Neuronal stem cell (in vitro differentiated cells): ENCODE measurements at regions not wholly inside any gene's neighbourhood (a gene's known extent, or its start where the extent isn't known, plus 50 kb on each side); places are given as distances from the start of the nearest gene placed in this dataset.
"Not testable (repeated sequence)": the region's sequence is repeated elsewhere in the genome, so short reads cannot be mapped to it uniquely, and the experiment has no call there.

Experiments used
- DNase-seq: peaks from one replicate; pipeline ENCODE4 v3.0.0-alpha.2; 2013; ENCODE audit warnings: low spot score
- H2AFZ ChIP-seq: one replicate; pipeline ENCODE4 v1.6.1; 2013; ENCODE audit warnings: mild to moderate bottlenecking, low read length, inconsistent platforms
- H2AK5ac ChIP-seq: 2 replicates; pipeline ENCODE4 v1.6.1; 2013; ENCODE audit warnings: low read depth, mild to moderate bottlenecking, inconsistent platforms, low read length, moderate library complexity, mixed read lengths
- H2BK120ac ChIP-seq: 2 replicates; pipeline ENCODE4 v1.6.1; 2013; ENCODE audit warnings: low read depth, mild to moderate bottlenecking, inconsistent platforms, low read length, moderate library complexity, mixed read lengths
- H2BK12ac ChIP-seq: one replicate; pipeline ENCODE4 v1.6.1; 2013; ENCODE audit warnings: low read length, inconsistent platforms
- H2BK15ac ChIP-seq: 2 replicates; pipeline ENCODE4 v1.6.1; 2013; ENCODE audit warnings: mild to moderate bottlenecking, low read length, inconsistent platforms, mixed read lengths
- H2BK5ac ChIP-seq: one replicate; pipeline ENCODE4 v1.6.1; 2013; ENCODE audit warnings: inconsistent platforms, mild to moderate bottlenecking, low read length, moderate library complexity
- H3K14ac ChIP-seq: one replicate; pipeline ENCODE4 v1.6.1; 2013; ENCODE audit warnings: low read length, inconsistent platforms
- H3K18ac ChIP-seq: 2 replicates; pipeline ENCODE4 v1.6.1; 2013; ENCODE audit warnings: low read length, inconsistent platforms
- H3K23ac ChIP-seq: 2 replicates; pipeline ENCODE4 v1.6.1; 2013; ENCODE audit warnings: low read depth, mild to moderate bottlenecking, mixed read lengths, low read length, inconsistent platforms; ENCODE audit not compliant: poor library complexity
- H3K27ac ChIP-seq: replicated peaks from 3 replicates; pipeline ENCODE4 v1.5.1; 2013; ENCODE audit warnings: low read length, inconsistent platforms
- H3K27me3 ChIP-seq, 3 experiments: 2 replicates each; pipeline ENCODE4 v1.6.1; 2013; ENCODE audit warnings: low read length in 3 of 3, mild to moderate bottlenecking in 2 of 3, inconsistent platforms in 1 of 3, low read depth in 1 of 3, mixed read lengths in 1 of 3, moderate library complexity in 1 of 3; ENCODE audit not compliant: control insufficient read depth in 3 of 3, insufficient read depth in 3 of 3
- H3K36me3 ChIP-seq, 2 donors: replicated peaks in 1 of 2; 2 replicates each; pipeline ENCODE4 v1.6.1; 2013; ENCODE audit warnings: low read length in 2 of 2; ENCODE audit not compliant: control insufficient read depth in 2 of 2, insufficient read depth in 2 of 2
- H3K4ac ChIP-seq: 2 replicates; pipeline ENCODE4 v1.6.1; 2013; ENCODE audit warnings: inconsistent platforms, mild to moderate bottlenecking, low read length, moderate library complexity
- H3K4me1 ChIP-seq, 2 donors: 1 replicate in 1 of 2; 2 replicates in 1 of 2; pipeline ENCODE4 v1.6.1; 2013; ENCODE audit warnings: low read length in 2 of 2, low read depth in 1 of 2; ENCODE audit not compliant: control insufficient read depth in 2 of 2, insufficient read depth in 1 of 2
- H3K4me2 ChIP-seq: one replicate; pipeline ENCODE4 v1.6.1; 2013; ENCODE audit warnings: mild to moderate bottlenecking, low read length, inconsistent platforms; ENCODE audit not compliant: insufficient read depth, poor library complexity, severe bottlenecking
- H3K4me3 ChIP-seq, 2 donors: 2 replicates each; pipeline ENCODE4 v1.5.1; 2013; ENCODE audit warnings: low read length in 2 of 2, mild to moderate bottlenecking in 2 of 2, inconsistent platforms in 1 of 2, moderate library complexity in 1 of 2
- H3K79me1 ChIP-seq: one replicate; pipeline ENCODE4 v1.6.1; 2013; ENCODE audit warnings: low read depth, mild to moderate bottlenecking, inconsistent platforms, low read length, moderate library complexity
- H3K9ac ChIP-seq: one replicate; pipeline ENCODE4 v1.6.1; 2013; ENCODE audit warnings: mild to moderate bottlenecking, low read depth, low read length, inconsistent platforms; ENCODE audit not compliant: poor library complexity
- H3K9me3 ChIP-seq, 2 donors: replicated peaks in 1 of 2; 2 replicates each; pipeline versions ENCODE3 to v1.6.1; 2013; ENCODE audit warnings: low read length in 2 of 2, mild to moderate bottlenecking in 2 of 2, inconsistent platforms in 1 of 2, low read depth in 1 of 2, mixed read lengths in 1 of 2, moderate library complexity in 1 of 2; ENCODE audit not compliant: control insufficient read depth in 2 of 2, insufficient read depth in 1 of 2
- H4K8ac ChIP-seq: one replicate; pipeline ENCODE4 v1.6.1; 2013; ENCODE audit warnings: low read depth, mild to moderate bottlenecking, inconsistent platforms, low read length, moderate library complexity
- H4K91ac ChIP-seq: one replicate; pipeline ENCODE4 v1.6.1; 2013; ENCODE audit warnings: low read length, low read depth, mild to moderate bottlenecking, inconsistent platforms; ENCODE audit not compliant: poor library complexity
- WGBS, 2 donors: extraction: QIAGEN DNeasy Blood & Tissue Kit; methylation state at CpG; one replicate each; pipeline ENCODE4 v1.1.7; 2013; ENCODE audit warnings: missing lambda C conversion rate in 2 of 2, mixed read lengths in 1 of 2; ENCODE audit not compliant: insufficient read length in 2 of 2, insufficient replicate concordance in 1 of 2; ENCODE audit errors: extremely low coverage in 2 of 2; 5-methylcytosine and 5-hydroxymethylcytosine counted together

DNA sequence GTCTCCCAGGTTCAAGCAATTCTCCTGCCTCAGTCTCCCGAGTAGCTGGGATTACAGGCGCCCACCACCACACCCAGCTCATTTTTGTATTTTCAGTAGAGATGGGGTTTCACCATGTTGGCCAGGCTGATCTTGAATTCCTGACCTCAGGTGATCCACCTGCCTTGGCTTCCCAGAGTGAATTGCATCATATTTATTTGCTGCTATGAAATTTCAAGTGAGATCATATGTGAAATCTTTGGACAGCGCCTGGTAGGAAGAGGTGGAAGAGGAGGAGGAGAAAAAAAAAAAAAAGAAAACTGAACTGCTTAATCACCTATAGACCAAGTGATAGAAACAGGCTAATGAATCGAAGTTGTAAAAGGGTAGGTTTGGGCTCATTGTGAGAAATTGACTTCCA is 557.8 kb upstream of the C16orf82 start:
- not testable (repeated sequence) for H3K4me1 ChIP-seq, H3K9ac ChIP-seq, H3K27ac ChIP-seq, H2BK5ac ChIP-seq, H4K8ac ChIP-seq, H3K14ac ChIP-seq, H4K91ac ChIP-seq, H3K4ac ChIP-seq, H2BK120ac ChIP-seq, H3K4me3 ChIP-seq, H3K27me3 ChIP-seq, H3K23ac ChIP-seq, H3K4me2 ChIP-seq, H2BK15ac ChIP-seq, H3K18ac ChIP-seq, H3K79me1 ChIP-seq, H3K36me3 ChIP-seq, H2BK12ac ChIP-seq, H2AK5ac ChIP-seq, H2AFZ ChIP-seq, DNase-seq, H3K9me3 ChIP-seq
- WGBS, 2 donors = no CpG with 5 or more reads among the region's 4 CpGs

DNA sequence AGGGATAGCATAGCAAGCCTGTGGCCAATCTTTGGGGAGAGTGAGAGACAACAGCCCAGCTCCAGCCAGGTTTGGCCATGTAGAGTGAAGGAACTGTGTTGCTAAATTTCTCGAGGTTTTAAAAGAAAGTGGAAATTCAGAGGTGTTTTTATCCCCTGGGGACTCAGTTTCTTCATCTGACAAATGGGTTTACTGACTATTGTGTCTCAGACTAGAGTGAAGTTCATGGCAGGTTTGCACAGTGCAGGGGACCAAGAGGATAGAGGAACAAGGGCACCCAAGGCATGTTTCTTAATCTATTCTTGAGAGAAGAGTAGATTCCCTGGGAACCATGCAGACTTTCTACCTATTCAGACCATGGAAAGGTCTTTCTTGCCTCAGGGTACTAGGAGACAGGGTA is 555.8 kb upstream of the C16orf82 start:
- H2BK15ac ChIP-seq = no peak overlapping the region
- no peak overlapping the region for H3K27ac ChIP-seq
- WGBS, 2 donors = no CpG with 5 or more reads among the region's 1 CpG
- no peak overlapping the region for H2AK5ac ChIP-seq
- H3K9me3 ChIP-seq = no peaks in the 10 kb centered on the region
- H3K4me3 ChIP-seq = no peak overlapping the region
- no peaks in the 10 kb centered on the region for H3K4me1 ChIP-seq
- DNase-seq = no peak
- H3K23ac ChIP-seq = no peak overlapping the region
- no peak overlapping the region for H3K9ac ChIP-seq
- no peaks in the 10 kb centered on the region for H3K36me3 ChIP-seq
- H2BK12ac ChIP-seq = no peak overlapping the region
- H2BK5ac ChIP-seq = no peak overlapping the region
- H4K8ac ChIP-seq = no peak overlapping the region
- no peak overlapping the region for H3K18ac ChIP-seq
- H3K79me1 ChIP-seq = no peaks in the 10 kb centered on the region
- no peak overlapping the region for H4K91ac ChIP-seq
- H3K14ac ChIP-seq = no peak overlapping the region
- no peak overlapping the region for H3K4ac ChIP-seq
- no peaks in the 10 kb centered on the region for H3K27me3 ChIP-seq
- no peak overlapping the region for H3K4me2 ChIP-seq
- no peak overlapping the region for H2AFZ ChIP-seq
- H2BK120ac ChIP-seq = no peak overlapping the region

DNA sequence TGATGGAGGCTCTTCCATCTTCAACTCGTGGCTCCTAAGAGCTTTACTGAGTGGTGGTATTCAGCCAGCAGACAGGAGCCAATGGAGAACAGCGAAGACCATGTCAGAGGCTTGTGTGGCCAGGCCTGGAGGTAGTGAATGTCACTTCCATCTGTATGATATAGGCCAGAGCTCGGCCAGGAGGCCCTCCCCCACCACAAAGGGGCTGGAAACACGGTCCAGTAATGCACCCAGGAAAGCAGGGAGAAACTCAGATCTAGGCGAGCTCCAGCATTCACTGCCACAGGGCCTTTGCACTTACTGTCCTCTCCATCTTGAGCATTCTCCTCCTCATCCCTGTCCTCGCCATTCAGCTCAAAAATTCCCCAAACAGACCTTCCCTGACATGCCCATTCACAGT is 555.3 kb upstream of the C16orf82 start:
- no peak overlapping the region for H2AFZ ChIP-seq

DNA sequence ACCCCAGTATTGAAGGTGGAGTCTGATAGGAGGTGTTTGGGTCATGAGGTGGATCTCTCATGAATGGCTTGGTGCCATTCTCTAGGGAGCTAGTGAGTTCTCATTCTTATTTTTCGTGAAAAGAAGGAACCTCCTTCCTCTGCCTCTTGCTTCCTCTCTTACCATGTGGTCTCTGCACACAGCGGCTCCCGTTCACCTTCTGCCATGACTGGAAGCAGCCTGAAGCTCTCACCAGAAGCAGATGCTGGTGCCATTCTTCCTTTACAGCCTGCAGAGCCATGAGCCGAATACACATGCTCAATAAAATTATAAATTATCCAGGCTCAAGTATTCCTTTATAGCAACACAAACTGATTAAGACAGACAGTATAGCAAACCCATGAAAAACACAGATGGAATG is 545.1 kb upstream of the C16orf82 start:
- no peak overlapping the region for H2AFZ ChIP-seq
- no peaks in the 10 kb centered on the region for H3K27me3 ChIP-seq
- no peak overlapping the region for H2BK15ac ChIP-seq
- no peak overlapping the region for H2AK5ac ChIP-seq
- H3K4me3 ChIP-seq = no peak overlapping the region
- no peak overlapping the region for H4K91ac ChIP-seq
- H3K9ac ChIP-seq = no peak overlapping the region
- WGBS, 2 donors = no CpG with 5 or more reads among the region's 4 CpGs
- no peak overlapping the region for H4K8ac ChIP-seq
- no peaks in the 10 kb centered on the region for H3K4me1 ChIP-seq
- no peak overlapping the region for H3K14ac ChIP-seq
- no peak overlapping the region for H2BK120ac ChIP-seq
- H3K36me3 ChIP-seq = no peaks in the 10 kb centered on the region
- no peak overlapping the region for H3K18ac ChIP-seq
- H3K23ac ChIP-seq = no peak overlapping the region
- H3K4ac ChIP-seq = no peak overlapping the region
- no peak overlapping the region for H2BK5ac ChIP-seq
- no peak overlapping the region for H3K4me2 ChIP-seq
- DNase-seq = no peak
- H3K9me3 ChIP-seq = no peaks in the 10 kb centered on the region
- H3K27ac ChIP-seq = no peak overlapping the region
- H3K79me1 ChIP-seq = no peaks in the 10 kb centered on the region
- H2BK12ac ChIP-seq = no peak overlapping the region

More for the DNA sequence above, 555.3 kb upstream of the C16orf82 start:
- H3K9me3 ChIP-seq = no peaks in the 10 kb centered on the region
- H3K18ac ChIP-seq = no peak overlapping the region
- no peaks in the 10 kb centered on the region for H3K27me3 ChIP-seq
- H3K4ac ChIP-seq = no peak overlapping the region
- H2AK5ac ChIP-seq = no peak overlapping the region
- no peak overlapping the region for H4K8ac ChIP-seq
- H2BK120ac ChIP-seq = no peak overlapping the region
- no peak overlapping the region for H3K4me2 ChIP-seq
- H2BK12ac ChIP-seq = no peak overlapping the region
- H3K4me1 ChIP-seq = no peaks in the 10 kb centered on the region
- no peak overlapping the region for H3K9ac ChIP-seq
- no peak for DNase-seq
- H3K4me3 ChIP-seq = no peak overlapping the region
- no peak overlapping the region for H3K14ac ChIP-seq
- H2BK15ac ChIP-seq = no peak overlapping the region
- H2BK5ac ChIP-seq = no peak overlapping the region
- WGBS, 2 donors = no CpG with 5 or more reads among the region's 6 CpGs
- no peaks in the 10 kb centered on the region for H3K79me1 ChIP-seq
- no peak overlapping the region for H3K23ac ChIP-seq
- H3K27ac ChIP-seq = no peak overlapping the region
- H4K91ac ChIP-seq = no peak overlapping the region
- H3K36me3 ChIP-seq = no peaks in the 10 kb centered on the region
